ENCODE measurements at regions not wholly inside any gene's neighbourhood (a gene's known extent, or its start where the extent isn't known, plus 50 kb on each side); places are given as distances from the start of the nearest gene placed in this dataset.

DNA sequence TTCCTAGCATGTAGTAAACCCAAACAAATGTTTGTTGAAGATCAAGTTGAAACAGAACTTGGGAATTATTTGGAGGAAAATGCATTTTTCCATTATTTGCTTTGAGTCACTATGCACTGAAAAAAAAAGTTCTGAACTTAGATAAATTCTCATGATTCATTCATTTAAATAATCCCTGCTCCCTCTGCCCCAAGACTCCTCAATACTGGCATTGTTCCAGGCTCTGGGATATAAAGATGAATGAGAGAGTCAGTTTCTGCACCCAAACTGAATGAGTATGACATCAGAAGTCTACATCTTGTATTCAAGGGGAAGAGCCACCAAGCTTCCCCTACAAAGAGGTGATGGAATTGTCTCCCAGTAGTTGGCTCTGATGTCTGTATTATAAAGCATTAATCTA is 123.9 kb downstream of the SEC61B start:
- TF ChIP-seq POLR2A (IDR thresholded peaks at IDR 0.05) (no peak), EP300 (IDR thresholded peaks at IDR 0.05) (no peak), POLR2AphosphoS5 (IDR thresholded peaks at IDR 0.05) (no peak)
- TF ChIP-seq, protein P1, sequence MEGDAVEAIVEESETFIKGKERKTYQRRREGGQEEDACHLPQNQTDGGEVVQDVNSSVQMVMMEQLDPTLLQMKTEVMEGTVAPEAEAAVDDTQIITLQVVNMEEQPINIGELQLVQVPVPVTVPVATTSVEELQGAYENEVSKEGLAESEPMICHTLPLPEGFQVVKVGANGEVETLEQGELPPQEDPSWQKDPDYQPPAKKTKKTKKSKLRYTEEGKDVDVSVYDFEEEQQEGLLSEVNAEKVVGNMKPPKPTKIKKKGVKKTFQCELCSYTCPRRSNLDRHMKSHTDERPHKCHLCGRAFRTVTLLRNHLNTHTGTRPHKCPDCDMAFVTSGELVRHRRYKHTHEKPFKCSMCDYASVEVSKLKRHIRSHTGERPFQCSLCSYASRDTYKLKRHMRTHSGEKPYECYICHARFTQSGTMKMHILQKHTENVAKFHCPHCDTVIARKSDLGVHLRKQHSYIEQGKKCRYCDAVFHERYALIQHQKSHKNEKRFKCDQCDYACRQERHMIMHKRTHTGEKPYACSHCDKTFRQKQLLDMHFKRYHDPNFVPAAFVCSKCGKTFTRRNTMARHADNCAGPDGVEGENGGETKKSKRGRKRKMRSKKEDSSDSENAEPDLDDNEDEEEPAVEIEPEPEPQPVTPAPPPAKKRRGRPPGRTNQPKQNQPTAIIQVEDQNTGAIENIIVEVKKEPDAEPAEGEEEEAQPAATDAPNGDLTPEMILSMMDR (IDR thresholded peaks at IDR 0.05): no peak
